ENCODE measurements at regions not wholly inside any gene's neighbourhood (a gene's known extent, or its start where the extent isn't known, plus 50 kb on each side); places are given as distances from the start of the nearest gene placed in this dataset.

GRCh38 chr14:71270111-71270510, 362.9 kb downstream of the PCNX1 start:
- Histone ChIP-seq H3K27ac (no peak overlapping the region), H3K27me3 (no peaks in the 10 kb centered on the region), H3K9me3 (peaks cover 0 to 2% (median 0%) of the 10 kb centered on the region in 3 donors), H3K36me3 (no peaks in the 10 kb centered on the region), H3K4me1 (peaks cover 0 to 7% (median 0%) of the 10 kb centered on the region in 4 donors), H3K4me3 (no peak overlapping the region)
- intact Hi-C loops (cut with DNase I; ENCODE audit: low total_unique reads): no loop called here
- DNase-seq: no peak
- TF ChIP-seq CTCF (IDR thresholded peaks at IDR 0.05): no peak

GRCh38 chr14:71271166-71271945, 364.1 kb downstream of the PCNX1 start:
- no peak for DNase-seq
- Histone ChIP-seq H3K4me3 (no peak overlapping the region), H3K4me1 (peaks cover 0 to 7% (median 0%) of the 10 kb centered on the region in 4 donors), H3K27ac (no peak overlapping the region), H3K9me3 (no peaks in the 10 kb centered on the region), H3K36me3 (no peaks in the 10 kb centered on the region), H3K27me3 (no peaks in the 10 kb centered on the region)
- TF ChIP-seq CTCF (IDR thresholded peaks at IDR 0.05): no peak
- intact Hi-C loops (cut with DNase I; ENCODE audit: low total_unique reads): no loop called here

GRCh38 chr14:71273366-71273765, 366.1 kb downstream of the PCNX1 start:
- H3K4me1 ChIP-seq: no peaks in the 10 kb centered on the region
- no peak for TF ChIP-seq CTCF (IDR thresholded peaks at IDR 0.05)
- intact Hi-C loops (cut with DNase I; ENCODE audit: low total_unique reads): no loop called here

GRCh38 chr14:71284048-71284447, 376.8 kb downstream of the PCNX1 start:
- Histone ChIP-seq H3K4me1 (no peaks in the 10 kb centered on the region), H3K4me3 (no peak overlapping the region), H3K36me3 (no peaks in the 10 kb centered on the region), H3K9me3 (peaks cover 0 to 8% (median 0%) of the 10 kb centered on the region in 3 donors), H3K27me3 (no peaks in the 10 kb centered on the region), H3K27ac (no peak overlapping the region)
- DNase-seq: no peak
- intact Hi-C loops (cut with DNase I; ENCODE audit: low total_unique reads): no loop called here
- no peak for TF ChIP-seq CTCF (IDR thresholded peaks at IDR 0.05)

More at GRCh38 chr14:71273366-71273765, 366.1 kb downstream of the PCNX1 start:
- no peak overlapping the region for H3K4me3 ChIP-seq
- no peak for DNase-seq
- H3K27me3 ChIP-seq: no peaks in the 10 kb centered on the region
- no peaks in the 10 kb centered on the region for H3K36me3 ChIP-seq
- H3K27ac ChIP-seq: no peak overlapping the region
- H3K9me3 ChIP-seq: no peaks in the 10 kb centered on the region

GRCh38 chr14:71286126-71286525, 378.9 kb downstream of the PCNX1 start:
- Histone ChIP-seq H3K27ac (no peak overlapping the region), H3K27me3 (no peaks in the 10 kb centered on the region), H3K36me3 (no peaks in the 10 kb centered on the region), H3K4me1 (peaks cover 0 to 8% (median 2%) of the 10 kb centered on the region in 4 donors), H3K4me3 (no peak overlapping the region), H3K9me3 (peaks cover 0 to 8% (median 0%) of the 10 kb centered on the region in 3 donors)
- no peak for DNase-seq
- no peak for TF ChIP-seq CTCF (IDR thresholded peaks at IDR 0.05)
- intact Hi-C loops (cut with DNase I; ENCODE audit: low total_unique reads): no loop called here

Data from tibial artery (tissue), 4 donors.